OCI-LY7 (cell line): ENCODE measurements at regions not wholly inside any gene's neighbourhood (a gene's known extent, or its start where the extent isn't known, plus 50 kb on each side); places are given as distances from the start of the nearest gene placed in this dataset.

Source experiments
- BruUV-seq: library from RNA; stranded (reverse); fragments of 400-500 nt; replicated peaks from 2 replicates; lab custom pipeline; 2021; lab: Mats Ljungman, UMichigan
- CTCF ChIA-PET: fragments of 300-600 bp; sonication (Branson Sonifier 250); formaldehyde crosslinking; loops from one replicate; lab custom pipeline; 2022; ENCODE audit warnings: antibody characterized with exemption; ENCODE audit not compliant: unreplicated experiment; lab: Charles Lee
- POLR2A ChIA-PET: fragments of 300-600 bp; sonication (Branson Sonifier 250); formaldehyde crosslinking; loops from one replicate; lab custom pipeline; 2022; ENCODE audit warnings: antibody characterized with exemption; lab: Charles Lee
- DNase-seq: peaks from one replicate; pipeline ENCODE4 v3.0.0-alpha.2; 2015; ENCODE audit warnings: low spot score
- H2AFZ ChIP-seq: fragments of 200-600 bp; sonication (generic), shearing (Covaris generic); 2 replicates; pipeline ENCODE4 v1.6.1; 2014; ENCODE audit warnings: mild to moderate bottlenecking, antibody characterized with exemption, low read length, moderate library complexity
- H3K27ac ChIP-seq: fragments of 200-600 bp; sonication (generic); 2 replicates; pipeline ENCODE4 v1.5.1; 2014; ENCODE audit warnings: mixed run types, low read depth, mild to moderate bottlenecking, moderate library complexity, low read length, inconsistent platforms; ENCODE audit not compliant: poor library complexity, severe bottlenecking
- H3K36me3 ChIP-seq: fragments of 200-600 bp; sonication (generic); 2 replicates; pipeline ENCODE4 v1.6.1; 2014; ENCODE audit warnings: mild to moderate bottlenecking, antibody characterized with exemption, low read length, moderate library complexity, mixed read lengths; ENCODE audit not compliant: insufficient read depth
- H3K4me1 ChIP-seq: fragments of 200-600 bp; sonication (generic); 2 replicates; pipeline ENCODE4 v1.5.1; 2014; ENCODE audit warnings: mild to moderate bottlenecking, low read length; ENCODE audit not compliant: insufficient read depth, poor library complexity, severe bottlenecking
- H3K4me2 ChIP-seq: fragments of 200-600 bp; sonication (generic); 2 replicates; pipeline ENCODE4 v1.6.1; 2014; ENCODE audit warnings: mild to moderate bottlenecking, low read length
- H3K4me3 ChIP-seq: fragments of 200-600 bp; sonication (generic); 2 replicates; pipeline ENCODE4 v1.5.1; 2014; ENCODE audit warnings: mild to moderate bottlenecking, low read depth, low read length; ENCODE audit not compliant: poor library complexity, severe bottlenecking
- H3K79me2 ChIP-seq: fragments of 200-600 bp; sonication (generic); 2 replicates; pipeline ENCODE4 v1.6.1; 2016; ENCODE audit warnings: low read depth, mild to moderate bottlenecking, low read length, moderate library complexity, mixed read lengths; ENCODE audit not compliant: insufficient read depth
- H3K9me2 ChIP-seq: fragments of 200-600 bp; sonication (generic); 2 replicates; pipeline ENCODE4 v1.6.1; 2016; ENCODE audit warnings: mild to moderate bottlenecking, low read length, mixed read lengths; ENCODE audit not compliant: insufficient read depth
- H3K9me3 ChIP-seq: fragments of 200-600 bp; sonication (generic); 2 replicates; pipeline ENCODE4 v1.6.1; 2014; ENCODE audit warnings: mild to moderate bottlenecking, mixed run types, low read length, mixed read lengths
- H4K20me1 ChIP-seq: fragments of 200-600 bp; sonication (generic); 2 replicates; pipeline ENCODE4 v1.6.1; 2014; ENCODE audit warnings: mild to moderate bottlenecking, antibody characterized with exemption, low read length, moderate library complexity, mixed read lengths; ENCODE audit not compliant: insufficient read depth
- CTCF ChIP-seq: fragments of 200-600 bp; sonication (generic); conservative IDR thresholded peaks from 2 replicates; pipeline ENCODE4 v1.5.1; 2014; ENCODE audit warnings: mild to moderate bottlenecking, antibody characterized with exemption, low read length, moderate library complexity, mixed read lengths
- EZH2phosphoT487 ChIP-seq: fragments of 200-600 bp; sonication (generic); IDR thresholded peaks from 2 replicates; pipeline ENCODE4 v1.6.1; 2018; ENCODE audit warnings: low read depth, borderline replicate concordance, mild to moderate bottlenecking, mixed run types, antibody characterized with exemption, low read length, moderate library complexity, mixed read lengths
- intact Hi-C: fragments of 100-400 bp; cut with micrococcal nuclease; formaldehyde crosslinking; loops from one replicate; pipeline ENCODE4 v1.10.0; 2022; ENCODE audit not compliant: unreplicated experiment

GRCh38 chr3:105177576-105177975 is 189.1 kb upstream of the ALCAM start:
- Histone ChIP-seq H3K9me3 (no peaks in the 10 kb centered on the region), H4K20me1 (no peaks in the 10 kb centered on the region), H3K36me3 (no peaks in the 10 kb centered on the region), H3K9me2 (no peaks in the 10 kb centered on the region), H3K27ac (no peak overlapping the region), H3K79me2 (no peaks in the 10 kb centered on the region), H3K4me2 (no peak overlapping the region), H3K4me3 (no peak overlapping the region), H2AFZ (no peak overlapping the region), H3K4me1 (no peaks in the 10 kb centered on the region)
- CTCF ChIA-PET: no interaction called here
- no peak for TF ChIP-seq EZH2phosphoT487
- no peak for TF ChIP-seq CTCF
- DNase-seq: no peak
- BruUV-seq: no TSS peak
- intact Hi-C loops: no loop called here
- POLR2A ChIA-PET: interaction anchor here (1.0 kb wide), 1 partner anchor 25 kb away, joined by 3 read pairs; no protein-coding TSS in a partner anchor

- no peak overlapping the region for H3K4me3 ChIP-seq
- intact Hi-C loops: no loop called here
- TF ChIP-seq CTCF: no peak
- TF ChIP-seq EZH2phosphoT487: no peak
- H3K27ac ChIP-seq: no peak overlapping the region
- DNase-seq: no peak
- no peaks in the 10 kb centered on the region for H4K20me1 ChIP-seq
- no peaks in the 10 kb centered on the region for H3K9me3 ChIP-seq
- H3K36me3 ChIP-seq: no peaks in the 10 kb centered on the region
- no peak overlapping the region for H2AFZ ChIP-seq
- H3K79me2 ChIP-seq: no peaks in the 10 kb centered on the region
- no TSS peak for BruUV-seq
- H3K9me2 ChIP-seq: no peaks in the 10 kb centered on the region
- H3K4me2 ChIP-seq: no peak overlapping the region
- ChIA-PET POLR2A (interaction anchor here (0.6 kb wide), 1 partner anchor 435 kb away, joined by 3 read pairs; no protein-coding TSS in a partner anchor), CTCF (no interaction called here)
- no peaks in the 10 kb centered on the region for H3K4me1 ChIP-seq
Observed at GRCh38 chr3:105187344-105187743, 179.4 kb upstream of the ALCAM start.

- ChIA-PET POLR2A (no interaction called here), CTCF (no interaction called here)
- H3K9me2 ChIP-seq: no peaks in the 10 kb centered on the region
- no peak for TF ChIP-seq CTCF
- no peak for TF ChIP-seq EZH2phosphoT487
- H3K79me2 ChIP-seq: no peaks in the 10 kb centered on the region
- H2AFZ ChIP-seq: no peak overlapping the region
- DNase-seq: no peak
- H3K4me3 ChIP-seq: no peak overlapping the region
- H3K9me3 ChIP-seq: no peaks in the 10 kb centered on the region
- no peaks in the 10 kb centered on the region for H4K20me1 ChIP-seq
- BruUV-seq: no TSS peak
- intact Hi-C loops: no loop called here
- H3K4me1 ChIP-seq: no peaks in the 10 kb centered on the region
- H3K36me3 ChIP-seq: no peaks in the 10 kb centered on the region
- H3K4me2 ChIP-seq: no peak overlapping the region
- H3K27ac ChIP-seq: no peak overlapping the region
Observed at GRCh38 chr3:105195260-105195659, 171.4 kb upstream of the ALCAM start.
